HG03354 (cell line): ENCODE measurements at regions not wholly inside any gene's neighbourhood (a gene's known extent, or its start where the extent isn't known, plus 50 kb on each side); places are given as distances from the start of the nearest gene placed in this dataset.

Source experiments
- ATAC-seq: cut with Tn5 transposase; IDR thresholded peaks from one replicate; pipeline ENCODE4 v1.9.1; 2021; ENCODE audit warnings: mild to moderate bottlenecking; ENCODE audit not compliant: unreplicated experiment, poor library complexity, severe bottlenecking

DNA sequence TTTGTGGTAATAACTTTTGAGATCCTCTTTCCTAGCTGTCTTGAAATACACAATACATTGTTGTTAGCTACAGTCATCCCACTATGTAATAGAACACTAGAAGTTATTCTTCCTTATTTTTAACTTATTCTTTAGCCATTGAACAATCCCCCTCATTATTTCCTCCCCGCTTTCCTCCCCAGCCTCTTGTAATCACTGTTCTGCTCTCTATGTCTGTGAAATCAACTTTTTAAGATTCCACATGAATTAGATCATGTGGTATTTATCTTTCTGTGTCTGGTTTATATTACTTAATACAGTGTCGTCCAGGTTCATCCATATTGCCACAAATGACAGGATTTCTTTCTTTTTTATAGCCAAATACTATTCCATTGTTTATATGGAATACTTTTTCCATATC is 72.9 kb downstream of the SLC10A2 start:
- ATAC-seq, result no peak

DNA sequence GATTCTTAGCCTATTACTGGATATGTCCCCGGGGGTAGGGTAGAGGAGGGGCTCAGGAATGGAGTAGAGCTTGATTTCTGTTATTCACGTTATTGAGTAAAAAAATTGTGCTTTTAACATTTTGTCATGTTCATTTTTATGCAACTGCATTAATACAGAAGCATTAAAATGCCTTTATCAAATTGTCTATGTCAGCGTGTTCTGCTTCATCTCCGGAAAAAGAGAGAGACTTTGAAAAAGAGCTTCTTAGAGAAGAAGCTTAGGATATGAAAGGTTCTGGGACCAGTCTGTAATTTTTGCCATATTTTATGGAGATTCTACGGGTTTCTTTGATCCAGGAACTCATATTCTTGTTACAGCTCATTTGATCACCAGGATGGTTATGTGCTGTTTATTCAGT is 82.0 kb downstream of the SLC10A2 start:
- no peak for ATAC-seq

DNA sequence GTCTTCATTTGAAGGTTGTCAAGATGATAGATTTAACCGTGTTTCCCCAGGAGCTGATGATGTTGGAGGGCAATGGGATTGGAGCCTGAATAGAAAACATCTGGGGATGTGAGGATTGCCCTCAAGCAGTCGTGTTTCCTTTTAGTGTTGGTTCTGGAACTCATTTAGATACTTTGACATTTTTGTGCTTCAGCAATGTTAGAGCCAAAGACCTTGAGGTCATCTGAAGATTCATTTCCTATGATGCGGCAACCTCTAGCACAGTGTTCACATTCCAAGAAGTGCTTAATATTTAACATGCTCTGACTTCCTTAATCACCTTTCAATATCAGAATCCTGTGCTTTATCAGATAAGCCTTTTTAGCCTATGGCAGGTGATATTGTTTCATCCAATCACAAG is 82.7 kb downstream of the SLC10A2 start:
- no peak for ATAC-seq

DNA sequence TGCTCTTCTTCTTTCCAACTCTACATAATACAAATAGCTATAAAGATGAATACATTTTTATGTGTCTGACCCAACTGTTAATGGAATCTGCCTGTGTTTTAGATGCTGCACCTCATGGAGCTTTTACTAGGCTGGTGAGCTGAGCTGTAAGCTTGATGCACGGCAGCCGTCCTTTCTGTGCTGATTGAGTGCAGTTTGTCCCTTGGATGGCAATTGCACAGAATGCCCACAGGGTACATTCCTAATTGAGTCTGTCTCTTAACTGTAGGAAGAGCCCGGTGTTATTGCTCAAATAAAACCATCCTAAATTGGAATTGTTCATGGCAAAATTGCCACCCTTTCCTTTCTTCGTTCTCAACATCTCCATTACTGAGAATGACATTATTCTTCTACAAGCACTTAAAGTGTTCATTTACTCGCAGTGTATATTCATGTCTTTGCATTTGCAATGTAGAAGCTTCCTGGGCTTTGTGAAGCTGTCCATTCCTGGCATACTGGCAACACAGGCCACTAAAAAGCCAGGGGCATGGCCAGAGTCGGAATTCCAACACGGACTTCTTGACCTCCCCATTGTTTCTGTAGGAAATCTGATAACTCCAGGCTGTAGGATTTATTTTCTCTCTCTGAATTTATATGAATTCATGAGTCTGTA is 85.8 kb downstream of the SLC10A2 start:
- ATAC-seq, result no peak

DNA sequence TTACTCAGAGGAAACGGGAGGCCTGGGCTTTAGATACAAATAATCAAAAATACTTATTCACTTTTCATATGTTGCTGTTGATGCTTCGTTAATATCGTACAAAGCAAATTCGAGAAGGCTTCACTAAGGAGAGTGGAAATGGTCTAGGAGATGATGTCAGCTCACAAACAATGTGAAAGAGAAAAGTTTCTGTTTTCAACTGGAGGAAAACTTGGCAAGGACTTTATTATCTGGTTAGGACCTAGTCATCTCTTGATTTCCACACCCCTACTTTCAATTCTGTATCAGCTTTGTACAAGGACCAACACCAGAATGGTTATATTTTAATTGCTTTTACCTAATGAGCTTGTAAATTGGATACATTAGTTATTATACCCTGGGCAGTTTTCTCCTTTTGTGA is 88.0 kb downstream of the SLC10A2 start:
- ATAC-seq, result no peak

DNA sequence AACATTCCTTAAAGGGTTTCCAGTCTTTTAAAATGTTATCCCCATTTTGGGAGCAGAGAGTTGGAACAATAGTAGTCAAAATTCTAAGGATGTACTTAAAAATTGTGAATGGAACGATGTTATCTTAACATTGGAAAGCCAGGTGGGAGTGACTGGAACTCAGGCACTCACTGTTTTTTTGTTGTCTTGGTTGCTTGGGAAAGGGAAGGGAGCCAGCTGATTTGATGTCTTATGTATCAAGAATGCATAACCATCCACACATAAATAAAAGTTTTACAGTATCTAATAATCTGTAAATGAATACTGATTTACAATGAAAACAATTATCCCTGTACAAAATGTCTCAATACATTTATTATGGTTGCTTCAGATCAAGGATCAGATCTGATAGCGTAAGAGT is 88.7 kb downstream of the SLC10A2 start:
- no peak for ATAC-seq

DNA sequence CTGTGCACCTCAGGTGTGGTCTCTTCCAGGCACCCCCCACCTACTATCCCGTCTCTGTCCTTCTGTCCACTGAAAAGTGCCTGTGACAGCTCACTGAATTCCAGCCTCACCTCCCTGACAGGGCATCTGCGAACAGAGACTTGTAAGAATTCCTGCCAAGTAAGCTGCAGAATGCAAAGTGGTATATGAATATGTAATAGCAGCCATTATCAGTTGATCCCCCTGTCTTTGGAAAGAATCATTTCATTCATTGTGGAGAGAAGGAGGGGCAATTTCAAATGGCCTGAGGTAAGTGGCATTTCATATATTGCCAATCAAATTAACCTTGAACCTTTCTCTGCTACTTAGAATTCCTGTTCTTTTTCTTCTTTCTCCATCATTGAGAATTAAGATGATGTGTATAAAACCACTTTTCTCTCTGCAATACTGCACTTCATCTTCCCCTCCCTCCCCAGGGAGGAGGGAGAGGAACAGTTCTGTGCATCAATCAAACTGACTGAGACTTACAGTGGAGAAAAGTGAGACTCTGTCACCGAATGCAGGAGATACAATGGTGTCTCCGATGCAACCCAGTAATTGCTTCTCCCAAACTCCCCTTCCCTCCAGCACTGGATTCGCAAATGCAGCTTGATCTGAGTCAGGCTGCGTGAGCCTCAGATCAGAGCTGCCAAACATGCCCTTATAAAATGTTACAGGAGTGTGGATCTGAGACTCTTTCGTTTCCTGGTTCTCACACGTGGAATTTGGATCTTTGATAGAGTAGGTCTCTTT is 91.7 kb downstream of the SLC10A2 start:
- ATAC-seq, result no peak

DNA sequence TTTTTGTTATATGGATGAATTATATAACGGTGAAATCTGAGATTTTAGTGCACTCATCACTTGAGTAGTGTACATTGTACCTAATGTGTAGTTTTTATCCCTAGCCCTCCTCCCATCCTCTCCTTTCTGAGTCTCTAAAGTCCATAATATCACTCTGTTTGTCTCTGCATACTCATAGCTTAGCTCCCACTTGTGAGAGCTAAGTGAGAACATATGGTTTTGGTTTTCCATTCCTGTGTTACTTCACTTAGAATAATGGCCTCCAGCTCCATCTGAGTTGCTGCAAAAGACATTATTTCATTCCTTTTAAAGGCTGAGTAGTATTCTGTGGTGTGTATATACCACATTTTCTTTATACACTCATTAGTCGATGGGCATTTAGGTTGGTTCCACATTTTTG is 94.0 kb downstream of the SLC10A2 start:
- ATAC-seq, result no peak

DNA sequence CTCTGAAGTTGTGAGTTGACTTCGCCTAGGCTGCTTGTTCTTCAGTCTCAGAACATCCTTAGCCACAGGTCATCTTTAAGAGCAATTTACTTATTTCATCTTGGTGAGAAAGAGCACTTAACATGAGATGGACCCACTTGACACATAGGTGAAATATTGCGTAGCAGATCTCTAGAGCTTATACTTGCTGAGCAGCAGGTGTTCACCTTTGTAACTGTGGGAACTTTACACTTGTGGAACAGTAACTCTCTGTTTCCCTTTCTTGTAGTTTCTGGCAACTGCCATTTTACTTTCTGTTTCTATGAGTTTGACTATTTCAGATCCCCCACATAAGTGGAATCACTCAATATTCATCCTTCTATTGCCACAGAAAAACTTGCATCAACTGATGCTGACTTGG is 95.7 kb downstream of the SLC10A2 start:
- peak; percentile 93 for ATAC-seq

DNA sequence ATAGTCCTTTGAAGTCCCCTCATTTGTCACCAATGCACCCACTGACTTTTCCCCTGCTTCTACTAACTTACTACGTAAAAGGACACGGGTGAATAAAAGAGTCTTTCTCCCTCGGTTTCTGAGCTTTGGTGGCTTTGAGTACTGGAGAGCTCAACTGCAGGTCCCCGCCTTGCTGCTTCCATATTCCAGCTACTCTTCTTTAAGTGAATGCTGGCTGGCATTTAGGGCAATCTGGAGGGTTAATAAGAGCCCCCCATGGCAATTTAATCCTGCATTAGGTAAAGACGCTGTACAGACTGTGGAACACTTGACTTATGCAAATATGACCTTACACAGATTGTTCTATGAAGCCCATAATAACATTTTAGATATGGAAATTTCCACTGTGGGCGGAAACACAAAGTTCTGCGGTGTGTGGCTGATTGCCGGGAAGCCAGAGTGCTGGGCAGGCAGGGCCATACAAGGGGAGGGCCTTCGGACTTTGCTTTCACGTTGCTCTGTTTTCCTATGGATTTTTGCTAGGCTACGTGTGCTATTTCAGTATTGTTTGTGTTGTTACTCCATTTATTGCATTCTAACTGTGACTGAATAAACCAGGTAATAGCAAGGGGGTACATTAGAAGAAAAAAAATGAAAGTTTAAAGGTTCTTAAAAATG is 97.5 kb downstream of the SLC10A2 start:
- ATAC-seq, result peak; percentile 79

DNA sequence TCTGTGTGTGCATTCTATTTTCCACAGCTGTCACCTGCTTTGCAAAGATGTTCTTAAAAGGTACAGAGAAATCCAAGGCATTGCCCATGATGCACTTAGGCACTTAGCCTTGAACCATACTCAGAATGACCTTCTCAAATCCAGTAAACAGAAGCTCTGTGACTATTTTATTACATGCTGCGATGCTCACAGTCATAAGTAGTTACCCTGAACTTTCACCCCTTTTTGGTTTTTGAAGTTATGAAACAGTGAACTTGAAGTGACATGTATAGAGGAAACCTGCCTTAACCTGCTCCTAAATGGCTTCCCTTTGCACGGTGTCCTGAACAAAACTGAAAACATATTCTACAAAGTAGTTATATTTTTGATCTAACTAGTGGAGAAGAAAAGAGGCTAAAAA is 100.4 kb downstream of the SLC10A2 start:
- ATAC-seq, result no peak

DNA sequence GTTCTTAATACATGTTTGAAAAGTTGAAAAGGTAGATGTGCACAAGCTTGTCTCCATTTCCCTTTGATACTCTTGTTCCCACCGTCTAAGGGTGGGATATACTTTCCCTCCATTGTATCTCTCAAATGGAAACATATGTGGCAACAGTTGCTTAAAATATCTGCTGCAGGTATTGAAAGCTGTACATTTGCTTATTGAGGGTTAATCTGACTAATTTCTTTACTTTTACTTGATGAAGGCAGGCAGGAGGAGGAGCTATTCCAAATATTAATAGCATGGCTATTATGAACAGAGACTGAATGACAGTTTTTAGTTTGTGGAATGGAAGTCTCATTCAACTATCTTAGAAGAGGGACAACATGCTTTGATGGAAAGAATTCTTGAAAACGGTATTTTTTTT is 103.8 kb downstream of the SLC10A2 start:
- no peak for ATAC-seq

DNA sequence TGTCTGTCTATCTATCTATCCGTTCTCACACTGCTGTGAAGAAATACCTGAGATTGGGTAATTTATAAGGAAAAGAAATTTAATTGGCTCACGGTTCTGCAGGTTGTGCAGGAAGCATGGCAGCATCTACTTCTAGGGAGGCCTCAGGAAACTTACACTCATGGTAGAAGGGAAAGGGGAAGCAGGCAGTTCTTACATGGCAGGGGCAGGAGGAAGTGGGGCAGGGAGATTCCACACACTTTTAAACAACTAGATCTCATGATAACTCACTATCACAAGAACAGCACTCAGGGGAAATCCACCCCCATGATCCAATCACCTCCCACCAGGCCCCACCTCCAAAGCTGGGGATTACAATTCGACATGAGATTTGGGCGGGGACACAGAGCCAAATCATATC is 105.3 kb downstream of the SLC10A2 start:
- ATAC-seq, result no peak

DNA sequence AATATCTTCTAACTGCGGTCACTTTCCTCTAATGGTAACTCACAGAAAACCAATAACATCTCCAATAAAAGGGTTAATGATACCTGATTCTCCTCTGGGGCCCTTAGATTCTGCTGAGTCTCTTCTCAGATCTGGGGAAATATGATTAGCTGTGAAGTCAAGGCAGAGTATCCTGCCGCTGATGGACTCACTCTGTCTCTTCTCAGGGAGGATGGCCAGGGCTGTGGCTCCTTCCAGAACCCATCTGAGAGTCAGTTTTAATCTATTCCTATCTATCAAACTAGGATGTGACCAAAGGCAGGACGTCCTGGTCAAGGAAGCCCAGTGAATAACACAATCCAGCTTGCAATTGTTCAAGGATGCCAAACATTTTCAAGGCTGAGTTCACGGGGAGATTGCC is 109.8 kb downstream of the SLC10A2 start:
- ATAC-seq, result no peak

DNA sequence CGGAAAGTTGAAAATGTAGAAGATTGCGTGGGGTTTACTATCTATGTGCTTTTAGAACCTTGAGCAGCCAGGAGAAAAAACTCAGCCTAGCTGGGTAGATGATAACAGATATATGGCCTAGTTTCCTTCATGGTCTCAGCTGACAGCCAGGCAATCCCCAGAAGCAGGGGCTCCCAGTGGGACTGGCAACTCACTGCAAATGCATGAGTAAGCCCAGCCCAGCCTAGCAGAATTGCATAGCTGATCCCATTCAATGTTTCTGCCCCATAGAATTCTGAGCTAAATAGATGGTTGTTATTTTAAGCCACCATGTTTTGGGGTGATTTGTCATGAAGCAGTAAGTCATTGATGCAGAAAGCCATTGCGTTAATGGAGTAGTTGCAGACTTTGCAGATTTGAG is 108.5 kb downstream of the ERCC5 start:
- ATAC-seq, result no peak

DNA sequence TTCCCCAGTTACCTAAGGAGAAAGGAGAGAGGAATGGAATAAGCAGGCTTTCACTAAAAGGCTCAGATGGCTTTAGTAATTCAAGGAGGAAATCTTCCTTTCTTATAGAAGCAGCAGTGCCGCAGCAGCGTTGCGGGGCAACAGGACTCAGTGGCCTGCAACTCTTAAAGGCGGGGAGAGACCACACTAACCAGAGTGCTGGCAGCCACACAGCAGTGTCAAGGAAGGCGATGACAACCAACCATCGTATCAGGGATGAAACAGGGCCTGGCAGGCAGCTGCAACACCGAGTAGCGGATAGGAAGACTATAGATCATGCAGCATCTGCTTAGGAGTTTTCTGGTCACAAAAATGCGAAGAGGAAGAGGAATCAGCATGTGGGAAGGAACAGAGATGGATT is 106.0 kb downstream of the ERCC5 start:
- ATAC-seq, result no peak

DNA sequence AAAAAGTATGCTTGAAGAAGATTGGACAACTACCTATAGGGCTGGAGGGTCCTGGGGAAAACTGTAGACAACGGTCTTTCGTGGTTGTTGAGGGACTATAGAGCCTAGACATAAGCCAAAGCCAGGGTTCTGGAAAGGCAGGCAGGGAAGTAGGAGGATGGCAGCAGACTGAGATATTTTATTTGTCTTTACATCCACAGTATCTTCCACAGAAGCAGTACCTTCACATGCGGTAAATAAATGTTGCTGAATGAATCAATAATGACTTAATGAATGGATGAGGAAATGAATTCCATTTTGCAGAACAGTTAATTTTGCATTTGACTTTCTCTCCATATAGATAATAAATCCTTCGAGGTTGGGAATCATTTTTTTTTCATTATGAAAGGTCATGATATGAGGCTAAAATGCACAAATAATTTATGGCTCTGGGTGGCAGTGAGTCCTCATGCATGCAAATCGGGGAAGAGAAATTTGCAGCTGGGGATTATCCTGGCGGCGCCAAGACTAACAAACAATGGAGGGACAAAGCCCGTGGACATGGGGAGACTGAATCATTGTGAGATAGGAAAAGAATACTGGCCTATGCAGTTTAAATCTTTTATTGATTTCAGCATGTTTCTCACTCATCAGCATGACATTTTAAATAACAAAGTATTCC is 102.0 kb downstream of the ERCC5 start:
- ATAC-seq, result no peak

DNA sequence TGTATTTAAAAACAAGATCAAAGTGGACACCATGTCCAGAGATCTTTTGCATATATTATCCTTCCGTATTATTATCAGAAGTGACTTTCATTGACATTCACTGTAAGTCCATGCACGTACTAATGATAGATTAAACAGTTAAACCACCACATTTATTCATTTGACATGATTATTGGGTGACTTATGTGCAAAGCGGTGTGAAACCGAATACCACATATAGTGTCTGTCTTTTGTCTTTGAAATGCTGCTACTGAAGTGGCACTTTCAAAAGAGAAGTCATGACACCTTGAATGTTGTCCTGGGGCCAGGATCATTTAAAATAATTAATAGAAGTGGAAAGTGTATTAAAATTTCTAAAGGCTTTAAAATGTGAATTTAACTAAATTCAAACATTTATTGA is 100.1 kb downstream of the ERCC5 start:
- ATAC-seq, result no peak

DNA sequence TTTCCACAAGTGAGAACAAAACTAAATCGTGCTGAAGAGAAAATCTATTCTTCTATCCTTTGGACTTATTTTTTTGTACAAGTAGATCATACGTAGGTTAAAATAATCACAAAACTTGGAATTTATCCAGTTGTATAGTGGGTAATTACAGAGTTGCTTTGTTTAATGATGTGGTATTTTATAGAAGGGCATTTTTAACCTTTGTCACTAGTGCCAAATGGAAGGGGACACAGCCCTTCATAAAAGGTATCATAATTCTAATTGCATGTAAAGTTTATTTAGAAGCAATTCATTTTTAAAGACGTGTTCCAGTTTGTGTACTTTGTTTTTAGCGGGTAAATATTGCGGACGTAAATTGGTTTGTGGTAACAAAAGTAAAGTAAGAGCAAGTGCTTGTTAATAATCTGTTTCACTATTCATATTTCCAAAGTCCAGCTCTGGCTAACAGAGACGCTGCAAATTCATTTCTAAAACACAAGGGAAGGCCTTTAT is 99.5 kb downstream of the ERCC5 start:
- ATAC-seq, result no peak

DNA sequence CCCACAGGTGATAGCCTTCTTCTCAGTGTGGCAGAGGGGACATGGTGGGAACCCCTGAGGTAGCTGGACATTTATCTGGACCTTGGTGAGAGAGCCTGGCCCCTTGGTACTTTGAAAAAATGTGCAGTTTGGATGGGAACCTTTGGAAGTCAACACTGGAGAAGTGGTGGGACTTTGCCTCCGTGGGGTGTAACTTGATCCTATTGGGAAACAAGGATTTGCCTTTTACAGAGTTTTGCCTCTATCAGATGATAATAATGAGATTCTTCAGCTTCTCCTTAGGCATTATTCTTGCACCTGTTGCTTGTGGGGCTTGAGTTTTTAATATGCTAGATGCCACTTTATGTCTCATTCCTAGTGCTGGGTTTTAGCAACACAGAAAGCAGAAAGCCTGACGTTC is 99.0 kb downstream of the ERCC5 start:
- no peak for ATAC-seq

DNA sequence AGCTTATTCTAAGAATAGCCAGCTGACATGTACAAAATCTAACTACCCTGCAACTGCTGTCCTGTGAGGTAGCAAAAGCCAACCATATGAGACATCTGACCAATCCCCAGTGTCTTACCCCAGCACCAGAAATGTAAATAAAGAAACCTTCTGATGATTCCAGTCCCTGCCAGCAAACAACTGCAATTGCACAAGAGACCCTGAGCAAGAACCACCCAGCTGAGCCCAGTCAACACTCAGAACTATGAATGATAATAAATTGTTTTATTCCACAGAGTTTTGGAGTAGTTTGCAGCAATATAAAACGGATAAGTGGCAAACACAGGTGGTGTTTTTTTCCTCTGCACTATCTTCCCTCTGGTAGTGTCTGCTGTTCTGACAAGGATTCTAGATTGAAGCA is 94.9 kb downstream of the ERCC5 start:
- no peak for ATAC-seq
